ENCODE measurements at regions not wholly inside any gene's neighbourhood (a gene's known extent, or its start where the extent isn't known, plus 50 kb on each side); places are given as distances from the start of the nearest gene placed in this dataset.

GRCh38 chr11:97280347-97280746 is 890.5 kb downstream of the JRKL start:
- TF ChIP-seq, protein P1, sequence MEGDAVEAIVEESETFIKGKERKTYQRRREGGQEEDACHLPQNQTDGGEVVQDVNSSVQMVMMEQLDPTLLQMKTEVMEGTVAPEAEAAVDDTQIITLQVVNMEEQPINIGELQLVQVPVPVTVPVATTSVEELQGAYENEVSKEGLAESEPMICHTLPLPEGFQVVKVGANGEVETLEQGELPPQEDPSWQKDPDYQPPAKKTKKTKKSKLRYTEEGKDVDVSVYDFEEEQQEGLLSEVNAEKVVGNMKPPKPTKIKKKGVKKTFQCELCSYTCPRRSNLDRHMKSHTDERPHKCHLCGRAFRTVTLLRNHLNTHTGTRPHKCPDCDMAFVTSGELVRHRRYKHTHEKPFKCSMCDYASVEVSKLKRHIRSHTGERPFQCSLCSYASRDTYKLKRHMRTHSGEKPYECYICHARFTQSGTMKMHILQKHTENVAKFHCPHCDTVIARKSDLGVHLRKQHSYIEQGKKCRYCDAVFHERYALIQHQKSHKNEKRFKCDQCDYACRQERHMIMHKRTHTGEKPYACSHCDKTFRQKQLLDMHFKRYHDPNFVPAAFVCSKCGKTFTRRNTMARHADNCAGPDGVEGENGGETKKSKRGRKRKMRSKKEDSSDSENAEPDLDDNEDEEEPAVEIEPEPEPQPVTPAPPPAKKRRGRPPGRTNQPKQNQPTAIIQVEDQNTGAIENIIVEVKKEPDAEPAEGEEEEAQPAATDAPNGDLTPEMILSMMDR (IDR thresholded peaks at IDR 0.05) = no peak
- TF ChIP-seq POLR2A (IDR thresholded peaks at IDR 0.05) = no peak
